ENCODE measurements at regions not wholly inside any gene's neighbourhood (a gene's known extent, or its start where the extent isn't known, plus 50 kb on each side); places are given as distances from the start of the nearest gene placed in this dataset.

- DNase-seq (no peak), ATAC-seq (ENCODE audit: low FRiP score in 2 of 2) (peak in 1 of 2 donors; percentile 68)
Observed at GRCh38 chr3:139120086-139121056, 75.7 kb upstream of the PRR23C start.

GRCh38 chr3:139121513-139122220 lies 77.0 kb upstream of the PRR23C start:
- Histone ChIP-seq H3K36me3 (no peaks in the 10 kb centered on the region), H3K27me3 (no peaks in the 10 kb centered on the region), H3K4me1 (peaks cover 0 to 6% (median 2%) of the 10 kb centered on the region in 4 donors), H3K4me3 (no peak overlapping the region), H3K27ac (no peak overlapping the region), H3K9me3 (no peaks in the 10 kb centered on the region)
- TF ChIP-seq POLR2A (IDR thresholded peaks at IDR 0.05) (no peak), POLR2AphosphoS5 (IDR thresholded peaks at IDR 0.05) (no peak), EP300 (IDR thresholded peaks at IDR 0.05) (no peak), CTCF (IDR thresholded peaks at IDR 0.05) (no peak)
- DNase-seq: no peak
- WGBS, 2 donors: 24 to 38% methylated on average over 8 of the region's 8 CpGs
- ATAC-seq (ENCODE audit: low FRiP score in 2 of 2): peak in 1 of 2 donors; percentile 41

More at GRCh38 chr3:139120086-139121056, 75.7 kb upstream of the PRR23C start:
- H3K4me3 ChIP-seq: no peak overlapping the region
- no peaks in the 10 kb centered on the region for H3K9me3 ChIP-seq
- no peaks in the 10 kb centered on the region for H3K36me3 ChIP-seq
- TF ChIP-seq POLR2AphosphoS5 (IDR thresholded peaks at IDR 0.05): no peak
- TF ChIP-seq CTCF (IDR thresholded peaks at IDR 0.05): no peak
- no peak for TF ChIP-seq POLR2A (IDR thresholded peaks at IDR 0.05)
- no peak for TF ChIP-seq EP300 (IDR thresholded peaks at IDR 0.05)
- WGBS, 2 donors: 58 to 64% methylated on average over 3 to 9 of the region's 9 CpGs
- H3K27me3 ChIP-seq: no peaks in the 10 kb centered on the region
- H3K4me1 ChIP-seq: peaks cover 0 to 6% (median 2%) of the 10 kb centered on the region in 4 donors
- no peak overlapping the region for H3K27ac ChIP-seq

GRCh38 chr3:139122221-139122581 lies 77.5 kb upstream of the PRR23C start:
- TF ChIP-seq POLR2A (IDR thresholded peaks at IDR 0.05): no peak
- no peak for TF ChIP-seq CTCF (IDR thresholded peaks at IDR 0.05)
- TF ChIP-seq POLR2AphosphoS5 (IDR thresholded peaks at IDR 0.05): no peak
- no peak for TF ChIP-seq EP300 (IDR thresholded peaks at IDR 0.05)
- Histone ChIP-seq H3K9me3 (no peaks in the 10 kb centered on the region), H3K36me3 (no peaks in the 10 kb centered on the region), H3K4me1 (peaks cover 0 to 6% (median 2%) of the 10 kb centered on the region in 4 donors), H3K4me3 (no peak overlapping the region), H3K27ac (no peak overlapping the region), H3K27me3 (no peaks in the 10 kb centered on the region)
- peak in 1 of 2 donors; percentile 65 for ATAC-seq (ENCODE audit: low FRiP score in 2 of 2)
- DNase-seq: no peak
- WGBS, 2 donors: 49 to 71% methylated on average over 3 of the region's 3 CpGs

GRCh38 chr3:139122612-139123011 lies 77.9 kb upstream of the PRR23C start:
- Histone ChIP-seq H3K27me3 (no peaks in the 10 kb centered on the region), H3K4me1 (peaks cover 0 to 6% (median 2%) of the 10 kb centered on the region in 4 donors), H3K27ac (no peak overlapping the region), H3K4me3 (no peak overlapping the region), H3K36me3 (no peaks in the 10 kb centered on the region), H3K9me3 (no peaks in the 10 kb centered on the region)
- 90 to 96% methylated on average over 2 of the region's 2 CpGs for WGBS, 2 donors
- ATAC-seq (ENCODE audit: low FRiP score in 2 of 2) (no peak), DNase-seq (no peak)
- TF ChIP-seq POLR2A (IDR thresholded peaks at IDR 0.05): no peak
- no peak for TF ChIP-seq CTCF (IDR thresholded peaks at IDR 0.05)
- no peak for TF ChIP-seq EP300 (IDR thresholded peaks at IDR 0.05)
- TF ChIP-seq POLR2AphosphoS5 (IDR thresholded peaks at IDR 0.05): no peak

All from upper lobe of left lung (tissue), 6 donors.